RWPE2 (cell line): ENCODE measurements at regions not wholly inside any gene's neighbourhood (a gene's known extent, or its start where the extent isn't known, plus 50 kb on each side); places are given as distances from the start of the nearest gene placed in this dataset.

Source experiments
- ATAC-seq: fragments of 200-7000 bp; cut with Tn5 transposase; 3 replicates; pipeline ENCODE4 v1.9.1; 2021; ENCODE audit warnings: low read depth
- DNase-seq: peaks from one replicate; pipeline ENCODE4 v3.0.0-alpha.2; 2020; ENCODE audit warnings: low spot score
- H3K27ac ChIP-seq: fragments of 450-650 bp; 2 replicates; pipeline ENCODE4 v1.5.1; 2017; ENCODE audit warnings: mild to moderate bottlenecking; ENCODE audit not compliant: poor library complexity, severe bottlenecking
- H3K27me3 ChIP-seq: fragments of 250-450 bp; sonication (Bioruptor Pico); 2 replicates; pipeline ENCODE4 v1.5.1; 2021; ENCODE audit warnings: mild to moderate bottlenecking, moderate library complexity; ENCODE audit not compliant: insufficient read depth, poor library complexity, severe bottlenecking
- H3K36me3 ChIP-seq: fragments of 250-450 bp; sonication (Bioruptor Pico); 2 replicates; pipeline ENCODE4 v1.5.1; 2020; ENCODE audit warnings: low read depth, mild to moderate bottlenecking, moderate library complexity
- H3K4me1 ChIP-seq: fragments of 250-450 bp; sonication (Bioruptor Pico); 2 replicates; pipeline ENCODE4 v1.5.1; 2021; ENCODE audit warnings: mild to moderate bottlenecking, moderate library complexity; ENCODE audit not compliant: insufficient read depth, poor library complexity, severe bottlenecking
- H3K4me3 ChIP-seq: fragments of 250-450 bp; sonication (Bioruptor Pico); 2 replicates; pipeline ENCODE4 v1.5.1; 2021; ENCODE audit warnings: mild to moderate bottlenecking, moderate library complexity; ENCODE audit not compliant: severe bottlenecking
- H3K9me3 ChIP-seq: fragments of 250-450 bp; sonication (Bioruptor Pico); 2 replicates; pipeline ENCODE4 v1.5.1; 2021; ENCODE audit warnings: mild to moderate bottlenecking, moderate library complexity; ENCODE audit not compliant: severe bottlenecking
- TF ChIP-seq, protein P1 (sequence below): fragments of 450-650 bp; IDR thresholded peaks from one replicate; pipeline ENCODE4 v1.5.1; 2017; ENCODE audit warnings: mild to moderate bottlenecking, moderate library complexity; ENCODE audit not compliant: poor library complexity, severe bottlenecking

DNA sequence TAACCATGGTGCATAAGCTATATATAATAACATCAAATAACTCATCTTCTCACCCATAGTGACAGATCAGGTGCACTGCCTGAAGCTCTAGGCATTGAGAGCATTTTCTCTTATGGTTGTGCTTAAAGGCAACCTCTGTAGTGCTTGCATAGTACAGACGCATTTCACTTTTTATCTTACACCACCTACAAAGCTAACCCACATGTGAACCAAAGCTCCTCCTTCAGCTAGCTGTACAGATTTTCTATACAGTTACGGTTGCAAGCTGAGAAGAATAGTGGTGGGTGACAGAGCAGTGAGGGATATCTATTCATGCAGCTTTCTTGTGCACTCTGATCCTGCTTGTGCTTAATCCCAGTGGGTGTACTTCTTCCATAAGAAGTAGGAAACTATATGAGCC, 1525.2 kb downstream of the STIM2 start:
- no peaks in the 10 kb centered on the region for H3K4me1 ChIP-seq
- no peak overlapping the region for H3K27ac ChIP-seq
- DNase-seq (no peak), ATAC-seq (no peak)
- no peaks in the 10 kb centered on the region for H3K36me3 ChIP-seq
- H3K4me3 ChIP-seq: no peak overlapping the region
- no peaks in the 10 kb centered on the region for H3K27me3 ChIP-seq
- no peaks in the 10 kb centered on the region for H3K9me3 ChIP-seq
- TF ChIP-seq, protein P1, sequence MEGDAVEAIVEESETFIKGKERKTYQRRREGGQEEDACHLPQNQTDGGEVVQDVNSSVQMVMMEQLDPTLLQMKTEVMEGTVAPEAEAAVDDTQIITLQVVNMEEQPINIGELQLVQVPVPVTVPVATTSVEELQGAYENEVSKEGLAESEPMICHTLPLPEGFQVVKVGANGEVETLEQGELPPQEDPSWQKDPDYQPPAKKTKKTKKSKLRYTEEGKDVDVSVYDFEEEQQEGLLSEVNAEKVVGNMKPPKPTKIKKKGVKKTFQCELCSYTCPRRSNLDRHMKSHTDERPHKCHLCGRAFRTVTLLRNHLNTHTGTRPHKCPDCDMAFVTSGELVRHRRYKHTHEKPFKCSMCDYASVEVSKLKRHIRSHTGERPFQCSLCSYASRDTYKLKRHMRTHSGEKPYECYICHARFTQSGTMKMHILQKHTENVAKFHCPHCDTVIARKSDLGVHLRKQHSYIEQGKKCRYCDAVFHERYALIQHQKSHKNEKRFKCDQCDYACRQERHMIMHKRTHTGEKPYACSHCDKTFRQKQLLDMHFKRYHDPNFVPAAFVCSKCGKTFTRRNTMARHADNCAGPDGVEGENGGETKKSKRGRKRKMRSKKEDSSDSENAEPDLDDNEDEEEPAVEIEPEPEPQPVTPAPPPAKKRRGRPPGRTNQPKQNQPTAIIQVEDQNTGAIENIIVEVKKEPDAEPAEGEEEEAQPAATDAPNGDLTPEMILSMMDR: no peak

DNA sequence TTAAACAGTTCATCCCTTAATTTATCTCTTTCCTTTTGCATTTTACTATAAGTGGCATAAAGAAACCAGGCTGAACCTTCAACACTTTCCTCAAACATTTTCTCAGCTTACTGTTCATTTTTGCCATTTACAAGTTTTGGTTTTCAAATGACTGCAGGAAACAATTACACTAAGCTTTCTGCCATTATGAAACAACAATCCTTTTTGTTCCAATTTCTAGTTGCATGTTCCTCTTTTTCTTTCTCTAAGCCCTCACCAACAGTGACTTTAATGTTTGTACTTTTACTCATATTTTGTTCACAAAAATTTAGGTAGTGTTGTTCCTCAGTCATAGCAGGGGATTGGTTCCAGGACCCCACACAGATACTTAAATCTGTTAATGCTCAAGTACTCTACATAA, 1526.1 kb downstream of the STIM2 start:
- no peak overlapping the region for H3K27ac ChIP-seq
- ATAC-seq: no peak

DNA sequence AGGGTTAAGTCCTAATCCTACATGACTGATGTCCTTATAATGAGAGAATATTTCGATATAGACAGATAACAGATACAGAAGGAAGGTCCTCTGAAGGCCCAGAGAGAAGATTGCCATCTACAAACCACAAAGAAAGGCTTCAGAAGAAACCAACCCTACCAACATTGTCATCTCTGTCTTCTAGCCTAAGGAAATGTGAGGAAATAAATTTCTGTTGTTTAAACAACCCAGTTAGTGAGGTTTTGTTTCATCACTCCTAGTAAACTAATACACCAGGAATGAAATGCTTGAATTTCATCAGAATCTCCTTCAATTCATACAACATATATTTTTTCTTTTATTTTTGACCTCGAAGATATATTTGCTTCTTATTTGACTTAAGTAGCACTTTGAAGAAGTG, 1527.8 kb downstream of the STIM2 start:
- H3K9me3 ChIP-seq: no peaks in the 10 kb centered on the region
- no peaks in the 10 kb centered on the region for H3K4me1 ChIP-seq
- ATAC-seq: no peak
- no peak for DNase-seq
- no peaks in the 10 kb centered on the region for H3K27me3 ChIP-seq
- H3K4me3 ChIP-seq: no peak overlapping the region
- TF ChIP-seq, protein P1: no peak
- H3K27ac ChIP-seq: no peak overlapping the region
- H3K36me3 ChIP-seq: no peaks in the 10 kb centered on the region

More for the DNA sequence above, 1526.1 kb downstream of the STIM2 start:
- DNase-seq: no peak
- TF ChIP-seq, protein P1: no peak
- Histone ChIP-seq H3K4me3 (no peak overlapping the region), H3K4me1 (no peaks in the 10 kb centered on the region), H3K36me3 (no peaks in the 10 kb centered on the region), H3K9me3 (no peaks in the 10 kb centered on the region), H3K27me3 (no peaks in the 10 kb centered on the region)

DNA sequence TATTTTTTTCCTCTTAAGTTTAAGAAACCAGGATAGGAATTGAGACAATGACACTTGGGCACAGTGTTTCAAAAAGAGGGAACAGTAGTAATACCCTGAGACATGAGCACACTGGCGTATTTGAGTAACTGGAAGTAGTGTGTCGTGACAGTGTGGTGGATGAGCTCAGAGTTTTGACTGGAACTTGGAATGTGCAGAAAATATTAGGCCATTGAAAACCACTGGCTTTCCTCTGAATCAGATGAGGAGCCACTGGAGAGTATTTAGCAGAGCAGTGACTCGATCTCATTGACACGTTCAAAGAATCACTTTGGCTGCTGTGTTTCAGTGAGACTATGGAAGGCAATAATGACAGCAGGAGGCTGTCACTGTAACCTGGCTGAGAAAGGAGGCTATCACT, 1531.2 kb downstream of the STIM2 start:
- ATAC-seq (no peak), DNase-seq (no peak)
- no peaks in the 10 kb centered on the region for H3K9me3 ChIP-seq
- H3K4me3 ChIP-seq: no peak overlapping the region
- H3K27me3 ChIP-seq: no peaks in the 10 kb centered on the region
- H3K4me1 ChIP-seq: no peaks in the 10 kb centered on the region
- TF ChIP-seq, protein P1: no peak
- H3K36me3 ChIP-seq: no peaks in the 10 kb centered on the region
- no peak overlapping the region for H3K27ac ChIP-seq

DNA sequence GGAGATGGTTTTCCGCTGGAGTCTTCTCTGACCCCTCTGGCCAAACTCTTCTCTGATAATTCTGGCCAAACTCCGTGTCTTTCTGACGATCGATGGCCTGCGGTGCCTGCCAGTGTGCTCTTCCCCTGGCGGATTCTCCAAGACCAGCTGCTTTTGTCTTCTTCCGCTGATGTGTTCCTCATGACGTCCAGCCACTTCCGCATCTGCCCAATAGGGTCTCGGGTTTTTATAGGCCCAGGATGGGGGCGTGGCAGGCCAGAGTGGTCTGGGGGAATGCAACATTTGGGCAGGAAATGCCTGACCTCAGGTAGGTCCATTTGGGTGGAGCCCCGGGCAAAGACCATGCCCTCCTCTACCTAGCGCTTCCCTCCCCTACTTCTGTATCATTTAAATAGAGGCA, 1542.1 kb downstream of the STIM2 start:
- ATAC-seq: no peak
- Histone ChIP-seq H3K4me3 (no peak overlapping the region), H3K27me3 (no peaks in the 10 kb centered on the region), H3K9me3 (no peaks in the 10 kb centered on the region), H3K27ac (no peak overlapping the region), H3K4me1 (no peaks in the 10 kb centered on the region), H3K36me3 (no peaks in the 10 kb centered on the region)
- DNase-seq: no peak
- TF ChIP-seq, protein P1: no peak
